ENCODE measurements at regions not wholly inside any gene's neighbourhood (a gene's known extent, or its start where the extent isn't known, plus 50 kb on each side); places are given as distances from the start of the nearest gene placed in this dataset.

- no peaks in the 10 kb centered on the region for H3K4me1 ChIP-seq
- no peak overlapping the region for H3K27ac ChIP-seq
- intact Hi-C loops (cut with DNase I), result no loop called here
- H3K36me3 ChIP-seq, result no peaks in the 10 kb centered on the region
- DNase-seq, result no peak
- no peaks in the 10 kb centered on the region for H3K9me3 ChIP-seq
- no peak overlapping the region for H3K4me3 ChIP-seq
- TF ChIP-seq, protein P1, sequence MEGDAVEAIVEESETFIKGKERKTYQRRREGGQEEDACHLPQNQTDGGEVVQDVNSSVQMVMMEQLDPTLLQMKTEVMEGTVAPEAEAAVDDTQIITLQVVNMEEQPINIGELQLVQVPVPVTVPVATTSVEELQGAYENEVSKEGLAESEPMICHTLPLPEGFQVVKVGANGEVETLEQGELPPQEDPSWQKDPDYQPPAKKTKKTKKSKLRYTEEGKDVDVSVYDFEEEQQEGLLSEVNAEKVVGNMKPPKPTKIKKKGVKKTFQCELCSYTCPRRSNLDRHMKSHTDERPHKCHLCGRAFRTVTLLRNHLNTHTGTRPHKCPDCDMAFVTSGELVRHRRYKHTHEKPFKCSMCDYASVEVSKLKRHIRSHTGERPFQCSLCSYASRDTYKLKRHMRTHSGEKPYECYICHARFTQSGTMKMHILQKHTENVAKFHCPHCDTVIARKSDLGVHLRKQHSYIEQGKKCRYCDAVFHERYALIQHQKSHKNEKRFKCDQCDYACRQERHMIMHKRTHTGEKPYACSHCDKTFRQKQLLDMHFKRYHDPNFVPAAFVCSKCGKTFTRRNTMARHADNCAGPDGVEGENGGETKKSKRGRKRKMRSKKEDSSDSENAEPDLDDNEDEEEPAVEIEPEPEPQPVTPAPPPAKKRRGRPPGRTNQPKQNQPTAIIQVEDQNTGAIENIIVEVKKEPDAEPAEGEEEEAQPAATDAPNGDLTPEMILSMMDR (IDR thresholded peaks at IDR 0.05), result no peak
- no peak for ATAC-seq
- no peaks in the 10 kb centered on the region for H3K27me3 ChIP-seq (ENCODE audit: low read depth)
Measured at GRCh38 chr3:111283165-111283564, 211.5 kb downstream of the NECTIN3 start.

- ATAC-seq (no peak), DNase-seq (no peak)
- Histone ChIP-seq H3K36me3 (no peaks in the 10 kb centered on the region), H3K4me1 (no peaks in the 10 kb centered on the region), H3K27ac (no peak overlapping the region), H3K9me3 (no peaks in the 10 kb centered on the region), H3K27me3 (ENCODE audit: low read depth) (no peaks in the 10 kb centered on the region), H3K4me3 (no peak overlapping the region)
- TF ChIP-seq, protein P1 (IDR thresholded peaks at IDR 0.05), result no peak
- intact Hi-C loops (cut with DNase I), result no loop called here
Measured at GRCh38 chr3:111284503-111285183, 213.0 kb downstream of the NECTIN3 start.

DNA sequence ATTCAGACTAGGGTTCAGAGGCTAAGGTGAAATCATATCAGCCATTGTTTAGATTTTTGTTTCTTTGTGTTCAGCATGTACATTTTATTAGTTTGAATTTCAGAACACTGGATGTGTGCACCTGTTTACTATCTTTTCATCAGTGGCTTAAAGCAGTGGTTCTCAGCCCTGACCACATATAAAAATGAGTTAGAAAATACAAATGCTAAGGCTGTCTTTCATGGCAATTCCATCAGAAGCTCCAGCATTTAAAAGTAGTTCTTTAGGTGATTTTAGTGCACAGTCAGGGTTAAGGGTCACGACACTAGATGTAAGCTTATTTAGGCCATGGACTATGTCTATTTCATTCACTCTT is 213.5 kb downstream of the NECTIN3 start:
- DNase-seq, result no peak
- ATAC-seq, result no peak
- TF ChIP-seq, protein P1 (IDR thresholded peaks at IDR 0.05), result no peak
- Histone ChIP-seq H3K27ac (no peak overlapping the region), H3K4me3 (no peak overlapping the region), H3K9me3 (no peaks in the 10 kb centered on the region), H3K27me3 (ENCODE audit: low read depth) (no peaks in the 10 kb centered on the region), H3K36me3 (no peaks in the 10 kb centered on the region), H3K4me1 (no peaks in the 10 kb centered on the region)
- intact Hi-C loops (cut with DNase I), result no loop called here

- no peak overlapping the region for H3K4me3 ChIP-seq
- H3K9me3 ChIP-seq, result no peaks in the 10 kb centered on the region
- H3K4me1 ChIP-seq, result no peaks in the 10 kb centered on the region
- ATAC-seq (no peak), DNase-seq (no peak)
- TF ChIP-seq, protein P1 (IDR thresholded peaks at IDR 0.05), result no peak
- H3K27me3 ChIP-seq (ENCODE audit: low read depth), result no peaks in the 10 kb centered on the region
- no peaks in the 10 kb centered on the region for H3K36me3 ChIP-seq
- intact Hi-C loops (cut with DNase I), result no loop called here
- H3K27ac ChIP-seq, result no peak overlapping the region
Measured at GRCh38 chr3:111285694-111286093, 214.1 kb downstream of the NECTIN3 start.

DNA sequence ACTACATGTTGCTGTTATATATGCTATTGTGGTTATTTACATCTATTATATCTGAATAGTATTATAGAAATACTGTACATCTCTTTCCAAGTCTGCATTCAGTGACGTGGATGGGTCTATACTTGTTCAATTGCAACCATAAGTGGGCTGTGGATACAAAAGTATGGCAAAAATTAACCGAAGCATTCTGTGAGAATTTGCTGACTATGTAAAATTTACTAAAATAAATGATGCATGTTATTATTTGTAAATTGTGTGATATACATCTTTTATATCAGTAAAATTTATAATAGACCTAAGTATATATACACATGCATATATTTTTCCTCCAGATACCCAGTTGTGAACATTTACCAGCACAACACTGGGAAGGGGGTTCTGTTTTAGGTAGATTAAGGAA is 215.1 kb downstream of the NECTIN3 start:
- ATAC-seq (no peak), DNase-seq (no peak)
- Histone ChIP-seq H3K9me3 (no peaks in the 10 kb centered on the region), H3K27me3 (ENCODE audit: low read depth) (no peaks in the 10 kb centered on the region), H3K27ac (no peak overlapping the region), H3K4me3 (no peak overlapping the region), H3K4me1 (no peaks in the 10 kb centered on the region), H3K36me3 (no peaks in the 10 kb centered on the region)
- intact Hi-C loops (cut with DNase I), result no loop called here
- TF ChIP-seq, protein P1 (IDR thresholded peaks at IDR 0.05), result no peak
